H1 (cell line): ENCODE measurements at regions not wholly inside any gene's neighbourhood (a gene's known extent, or its start where the extent isn't known, plus 50 kb on each side); places are given as distances from the start of the nearest gene placed in this dataset.

Experiments used
- KDM5A ChIP-seq: fragments of 200-600 bp; IDR thresholded peaks from 2 replicates; pipeline ENCODE4 v1.7.1; 2012; ENCODE audit warnings: mild to moderate bottlenecking, low read length, inconsistent platforms, mixed read lengths

GRCh38 chr14:57085801-57086200, 182.9 kb downstream of the EXOC5 start (continued):
- TF ChIP-seq KDM5A: no peak
- TF ChIP-seq, all 59 proteins: peak for 0
